ENCODE measurements at regions not wholly inside any gene's neighbourhood (a gene's known extent, or its start where the extent isn't known, plus 50 kb on each side); places are given as distances from the start of the nearest gene placed in this dataset.
"Not testable (repeated sequence)": the region's sequence is repeated elsewhere in the genome, so short reads cannot be mapped to it uniquely, and the experiment has no call there.

DNA sequence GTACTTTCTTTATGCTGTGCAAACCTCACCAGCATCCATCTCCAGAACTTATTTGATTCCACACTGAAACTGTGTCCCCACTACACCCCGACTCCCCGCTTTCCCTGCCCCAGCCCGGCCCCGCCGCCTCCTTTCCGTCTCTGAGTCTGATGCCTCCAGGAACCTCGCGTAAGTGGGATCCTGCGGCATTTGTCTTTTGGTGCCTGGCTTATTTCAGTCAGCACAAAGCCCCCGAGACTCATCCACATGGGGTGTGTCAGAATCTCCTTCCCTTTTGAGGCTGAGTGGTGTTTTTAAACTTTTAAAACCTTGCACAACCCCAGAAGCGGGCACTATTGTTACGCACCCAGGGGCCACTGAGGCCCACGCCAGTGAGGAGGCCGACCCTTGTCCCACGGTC, 214.4 kb downstream of the BANP start:
- TF ChIP-seq, protein P1, sequence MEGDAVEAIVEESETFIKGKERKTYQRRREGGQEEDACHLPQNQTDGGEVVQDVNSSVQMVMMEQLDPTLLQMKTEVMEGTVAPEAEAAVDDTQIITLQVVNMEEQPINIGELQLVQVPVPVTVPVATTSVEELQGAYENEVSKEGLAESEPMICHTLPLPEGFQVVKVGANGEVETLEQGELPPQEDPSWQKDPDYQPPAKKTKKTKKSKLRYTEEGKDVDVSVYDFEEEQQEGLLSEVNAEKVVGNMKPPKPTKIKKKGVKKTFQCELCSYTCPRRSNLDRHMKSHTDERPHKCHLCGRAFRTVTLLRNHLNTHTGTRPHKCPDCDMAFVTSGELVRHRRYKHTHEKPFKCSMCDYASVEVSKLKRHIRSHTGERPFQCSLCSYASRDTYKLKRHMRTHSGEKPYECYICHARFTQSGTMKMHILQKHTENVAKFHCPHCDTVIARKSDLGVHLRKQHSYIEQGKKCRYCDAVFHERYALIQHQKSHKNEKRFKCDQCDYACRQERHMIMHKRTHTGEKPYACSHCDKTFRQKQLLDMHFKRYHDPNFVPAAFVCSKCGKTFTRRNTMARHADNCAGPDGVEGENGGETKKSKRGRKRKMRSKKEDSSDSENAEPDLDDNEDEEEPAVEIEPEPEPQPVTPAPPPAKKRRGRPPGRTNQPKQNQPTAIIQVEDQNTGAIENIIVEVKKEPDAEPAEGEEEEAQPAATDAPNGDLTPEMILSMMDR (IDR thresholded peaks at IDR 0.05): not testable (repeated sequence)
- TF ChIP-seq EZH2 (IDR thresholded peaks at IDR 0.05; ENCODE audit: borderline replicate concordance, insufficient read depth, low read depth, low read length, poor library complexity, severe bottlenecking): not testable (repeated sequence)
